Osteocyte (in vitro differentiated cells): ENCODE measurements at regions not wholly inside any gene's neighbourhood (a gene's known extent, or its start where the extent isn't known, plus 50 kb on each side); places are given as distances from the start of the nearest gene placed in this dataset.

Source experiments
- DNase-seq: peaks from one replicate; pipeline ENCODE4 v3.0.0; 2021; ENCODE audit warnings: mixed read lengths; ENCODE audit not compliant: unreplicated experiment; ENCODE audit errors: extremely low spot score
- H3K27ac Mint-ChIP-seq: one replicate; pipeline ENCODE4 v1.8.0; 2021; ENCODE audit warnings: mild to moderate bottlenecking, mixed read lengths; ENCODE audit not compliant: unreplicated experiment
- H3K27me3 Mint-ChIP-seq: one replicate; pipeline ENCODE4 v1.8.0; 2021; ENCODE audit warnings: mixed read lengths; ENCODE audit not compliant: unreplicated experiment
- H3K36me3 Mint-ChIP-seq: one replicate; pipeline ENCODE4 v1.8.0; 2021; ENCODE audit warnings: mixed read lengths; ENCODE audit not compliant: unreplicated experiment
- H3K4me1 Mint-ChIP-seq: one replicate; pipeline ENCODE4 v1.8.0; 2021; ENCODE audit warnings: mixed read lengths; ENCODE audit not compliant: unreplicated experiment
- H3K4me3 Mint-ChIP-seq: one replicate; pipeline ENCODE4 v1.8.0; 2021; ENCODE audit warnings: mild to moderate bottlenecking, moderate library complexity, mixed read lengths; ENCODE audit not compliant: unreplicated experiment
- H3K9me3 Mint-ChIP-seq: one replicate; pipeline ENCODE4 v1.8.0; 2021; ENCODE audit warnings: mixed read lengths; ENCODE audit not compliant: unreplicated experiment
- TF ChIP-seq, protein P1 (sequence below): fragments of 200-600 bp; sonication (generic); IDR thresholded peaks from 2 replicates; pipeline ENCODE4 v1.5.0; 2021; ENCODE audit warnings: antibody characterized with exemption, mild to moderate bottlenecking, moderate library complexity

DNA sequence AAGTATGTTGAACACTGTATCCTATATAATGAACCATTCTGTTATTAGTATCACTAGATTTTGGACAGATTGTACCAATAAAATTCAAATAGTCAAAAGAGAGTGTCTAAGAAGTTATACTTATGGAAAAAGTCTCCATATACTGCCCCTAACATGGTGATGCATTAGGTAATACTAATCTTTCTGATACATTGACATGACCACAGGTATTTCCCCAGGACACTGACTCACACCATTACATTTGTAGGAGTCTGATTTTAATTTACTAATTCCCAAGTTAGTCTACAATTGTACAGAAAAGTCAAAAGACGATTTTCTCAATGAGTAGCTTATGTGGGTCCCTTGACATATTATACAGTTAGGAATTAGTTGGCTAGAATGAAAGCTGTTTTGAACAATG lies 593.8 kb downstream of the ISL1 start:
- Mint-ChIP-seq H3K27me3 (no peaks in the 10 kb centered on the region), H3K36me3 (no peaks in the 10 kb centered on the region), H3K9me3 (no peaks in the 10 kb centered on the region), H3K4me1 (no peaks in the 10 kb centered on the region), H3K4me3 (no peak overlapping the region), H3K27ac (no peak overlapping the region)
- TF ChIP-seq, protein P1, sequence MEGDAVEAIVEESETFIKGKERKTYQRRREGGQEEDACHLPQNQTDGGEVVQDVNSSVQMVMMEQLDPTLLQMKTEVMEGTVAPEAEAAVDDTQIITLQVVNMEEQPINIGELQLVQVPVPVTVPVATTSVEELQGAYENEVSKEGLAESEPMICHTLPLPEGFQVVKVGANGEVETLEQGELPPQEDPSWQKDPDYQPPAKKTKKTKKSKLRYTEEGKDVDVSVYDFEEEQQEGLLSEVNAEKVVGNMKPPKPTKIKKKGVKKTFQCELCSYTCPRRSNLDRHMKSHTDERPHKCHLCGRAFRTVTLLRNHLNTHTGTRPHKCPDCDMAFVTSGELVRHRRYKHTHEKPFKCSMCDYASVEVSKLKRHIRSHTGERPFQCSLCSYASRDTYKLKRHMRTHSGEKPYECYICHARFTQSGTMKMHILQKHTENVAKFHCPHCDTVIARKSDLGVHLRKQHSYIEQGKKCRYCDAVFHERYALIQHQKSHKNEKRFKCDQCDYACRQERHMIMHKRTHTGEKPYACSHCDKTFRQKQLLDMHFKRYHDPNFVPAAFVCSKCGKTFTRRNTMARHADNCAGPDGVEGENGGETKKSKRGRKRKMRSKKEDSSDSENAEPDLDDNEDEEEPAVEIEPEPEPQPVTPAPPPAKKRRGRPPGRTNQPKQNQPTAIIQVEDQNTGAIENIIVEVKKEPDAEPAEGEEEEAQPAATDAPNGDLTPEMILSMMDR = no peak
- no peak for DNase-seq

DNA sequence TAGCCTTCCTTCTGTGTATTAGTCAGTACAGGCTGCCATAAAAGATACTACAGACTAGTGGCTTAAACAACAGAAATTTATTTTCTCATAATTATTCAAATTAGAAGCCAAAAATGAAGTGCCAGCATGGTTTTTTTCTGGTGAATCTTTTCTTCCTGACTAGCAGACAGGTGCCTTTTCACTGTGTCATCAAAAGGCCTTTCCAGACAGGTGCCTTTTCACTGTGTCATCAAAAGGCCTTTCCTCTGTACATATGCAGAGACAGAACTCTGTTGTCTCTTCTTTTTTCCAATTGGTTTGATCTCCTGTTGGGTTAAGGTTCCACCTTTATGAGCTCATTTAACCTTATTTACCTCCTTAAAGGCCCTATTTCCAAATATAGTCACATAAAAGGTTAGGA lies 599.9 kb downstream of the ISL1 start:
- Mint-ChIP-seq H3K27ac (no peak overlapping the region), H3K4me3 (no peak overlapping the region), H3K27me3 (no peaks in the 10 kb centered on the region), H3K4me1 (no peaks in the 10 kb centered on the region), H3K9me3 (no peaks in the 10 kb centered on the region), H3K36me3 (no peaks in the 10 kb centered on the region)
- TF ChIP-seq, protein P1 = no peak
- no peak for DNase-seq

DNA sequence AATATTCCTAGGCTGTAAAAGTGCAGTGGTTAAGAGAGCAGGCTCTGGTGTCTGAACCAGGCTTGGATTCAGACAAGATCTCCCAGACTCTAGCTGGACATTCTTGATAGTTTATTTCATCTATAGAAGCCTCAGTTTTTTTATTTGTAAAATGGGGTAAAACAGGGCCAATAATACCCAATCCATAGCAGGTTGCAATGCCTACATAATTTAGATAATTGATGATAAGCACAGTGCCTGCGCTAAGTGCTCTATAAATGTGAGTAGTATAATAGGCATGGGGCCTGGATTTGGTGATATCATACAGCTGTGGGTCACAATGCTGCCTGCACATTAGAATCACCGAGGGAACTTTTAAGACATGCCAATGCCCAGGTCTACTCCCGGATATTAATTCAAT lies 603.5 kb downstream of the ISL1 start:
- H3K9me3 Mint-ChIP-seq = no peaks in the 10 kb centered on the region
- no peaks in the 10 kb centered on the region for H3K36me3 Mint-ChIP-seq
- H3K27ac Mint-ChIP-seq = no peak overlapping the region
- DNase-seq = no peak
- no peaks in the 10 kb centered on the region for H3K27me3 Mint-ChIP-seq
- H3K4me1 Mint-ChIP-seq = no peaks in the 10 kb centered on the region
- H3K4me3 Mint-ChIP-seq = no peak overlapping the region
- TF ChIP-seq, protein P1 = no peak

DNA sequence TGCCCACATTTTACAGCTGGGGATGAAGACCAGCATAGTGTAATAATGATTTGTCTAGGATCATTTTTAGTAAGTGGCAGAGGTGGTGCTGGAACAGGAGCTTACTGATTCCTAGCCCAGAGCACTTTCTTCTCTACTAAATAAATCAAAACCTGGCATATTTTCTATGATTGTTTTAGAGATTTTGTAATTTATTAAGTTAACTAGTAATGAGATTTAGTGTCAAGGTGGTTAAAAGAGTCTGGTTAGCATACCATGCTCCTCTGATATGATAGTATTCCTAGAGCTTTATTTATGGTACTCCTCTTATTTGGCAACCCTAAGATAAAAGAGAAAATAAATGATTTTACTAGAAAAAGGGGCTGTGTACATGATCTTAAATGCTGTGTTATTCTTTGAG lies 604.0 kb downstream of the ISL1 start:
- no peak overlapping the region for H3K4me3 Mint-ChIP-seq
- no peaks in the 10 kb centered on the region for H3K36me3 Mint-ChIP-seq
- TF ChIP-seq, protein P1 = no peak
- no peaks in the 10 kb centered on the region for H3K4me1 Mint-ChIP-seq
- no peaks in the 10 kb centered on the region for H3K9me3 Mint-ChIP-seq
- DNase-seq = no peak
- H3K27ac Mint-ChIP-seq = no peak overlapping the region
- no peaks in the 10 kb centered on the region for H3K27me3 Mint-ChIP-seq

DNA sequence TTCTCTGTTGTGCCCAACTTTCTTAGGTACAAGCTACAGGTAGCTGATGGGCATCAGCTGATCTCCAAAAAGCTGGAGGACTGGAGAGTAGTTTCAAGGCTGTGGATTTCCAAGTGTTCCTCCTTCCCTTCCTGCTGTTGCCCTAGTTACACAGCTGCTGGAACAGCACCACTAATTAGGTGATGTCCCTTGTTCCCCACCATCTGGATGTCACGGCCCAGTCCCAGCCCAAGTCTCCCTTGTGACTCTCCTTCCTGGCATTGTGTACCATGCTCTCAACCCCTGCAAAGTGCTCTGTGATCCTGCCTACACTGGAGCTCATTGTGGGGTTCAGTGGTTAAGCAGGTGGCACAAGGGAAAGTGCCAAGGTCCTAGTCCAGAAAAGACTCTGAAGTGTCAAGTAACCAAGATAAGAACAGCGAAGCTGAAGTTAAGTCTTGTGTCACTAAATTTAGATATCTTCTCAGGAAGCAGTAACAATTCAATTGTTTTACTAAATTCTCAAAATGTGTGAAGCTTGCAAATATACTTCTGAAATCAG lies 604.5 kb downstream of the ISL1 start:
- Mint-ChIP-seq H3K27me3 (no peaks in the 10 kb centered on the region), H3K4me1 (no peaks in the 10 kb centered on the region), H3K36me3 (no peaks in the 10 kb centered on the region), H3K27ac (no peak overlapping the region), H3K4me3 (no peak overlapping the region), H3K9me3 (no peaks in the 10 kb centered on the region)
- DNase-seq = no peak
- TF ChIP-seq, protein P1 = no peak
